Fibroblast of skin of left quadriceps (primary cell): ENCODE measurements at regions not wholly inside any gene's neighbourhood (a gene's known extent, or its start where the extent isn't known, plus 50 kb on each side); places are given as distances from the start of the nearest gene placed in this dataset.

Experiments
- DNase-seq, 2 experiments: peaks; one replicate each; pipeline ENCODE4 v3.0.0-alpha.2; 2013; ENCODE audit warnings: low read depth in 2 of 2

GRCh38 chr22:48660790-48661740 lies 1166.6 kb downstream of the BRD1 start:
- DNase-seq = peak; percentile 10 to 11

GRCh38 chr22:48660104-48660789 lies 1167.4 kb downstream of the BRD1 start:
- no peak for DNase-seq

GRCh38 chr22:48659404-48659996 lies 1168.2 kb downstream of the BRD1 start:
- DNase-seq = no peak

- DNase-seq = no peak
These were observed 1168.8 kb downstream of the BRD1 start for GRCh38 chr22:48658871-48659270.

- DNase-seq = no peak
These were observed 1169.4 kb downstream of the BRD1 start for GRCh38 chr22:48658246-48658645.

- peak; percentile 36 to 42 for DNase-seq
These were observed 1173.2 kb downstream of the BRD1 start for GRCh38 chr22:48654492-48654891.

- no peak for DNase-seq
These were observed 1173.7 kb downstream of the BRD1 start for GRCh38 chr22:48653929-48654328.

- no peak for DNase-seq
These were observed 1174.4 kb downstream of the BRD1 start for GRCh38 chr22:48653306-48653705.

GRCh38 chr22:48652796-48653195 lies 1174.9 kb downstream of the BRD1 start:
- DNase-seq = no peak

GRCh38 chr22:48651981-48652538 lies 1175.6 kb downstream of the BRD1 start:
- no peak for DNase-seq

GRCh38 chr22:48651036-48651890 lies 1176.4 kb downstream of the BRD1 start:
- no peak for DNase-seq

- no peak for DNase-seq
These were observed 1177.2 kb downstream of the BRD1 start for GRCh38 chr22:48650323-48651035.

- DNase-seq = no peak
These were observed 1178.2 kb downstream of the BRD1 start for GRCh38 chr22:48649466-48649865.

GRCh38 chr22:48649031-48649430 lies 1178.6 kb downstream of the BRD1 start:
- DNase-seq = no peak

- no peak for DNase-seq
These were observed 1179.8 kb downstream of the BRD1 start for GRCh38 chr22:48647606-48648515.

GRCh38 chr22:48647051-48647450 lies 1180.6 kb downstream of the BRD1 start:
- DNase-seq = no peak

GRCh38 chr22:48646216-48646925 lies 1181.3 kb downstream of the BRD1 start:
- DNase-seq = no peak

- DNase-seq = no peak
These were observed 1181.9 kb downstream of the BRD1 start for GRCh38 chr22:48645766-48646165.

GRCh38 chr22:48644997-48645396 lies 1182.7 kb downstream of the BRD1 start:
- DNase-seq = no peak
